K562 (cell line): ENCODE measurements at regions not wholly inside any gene's neighbourhood (a gene's known extent, or its start where the extent isn't known, plus 50 kb on each side); places are given as distances from the start of the nearest gene placed in this dataset.

Experiments used
- FIP1L1 ChIP-seq: fragments of 200-400 bp; formaldehyde crosslinking; IDR thresholded peaks from 2 replicates; pipeline ENCODE4 v1.6.1; 2018; ENCODE audit warnings: mild to moderate bottlenecking, low read depth, low read length; ENCODE audit not compliant: poor library complexity, severe bottlenecking
- HCFC1 ChIP-seq: IDR thresholded peaks from 2 replicates; pipeline ENCODE4 v1.6.1; 2012; ENCODE audit warnings: low read depth, low read length, improper control_type of control experiment
- JUND ChIP-seq, 2 experiments: IDR thresholded peaks; 2 replicates in 1 of 2; 3 replicates in 1 of 2; pipeline ENCODE4 v1.6.1; 2011; ENCODE audit warnings: borderline replicate concordance in 2 of 2, low read depth in 2 of 2, low read length in 2 of 2, improper control_type of control experiment in 1 of 2, missing biosample characterization in 1 of 2, missing genetic modification characterization in 1 of 2, missing genetic modification reagents in 1 of 2
- POLR2A ChIP-seq: fragments of 450-650 bp; conservative IDR thresholded peaks from 2 replicates; pipeline ENCODE4 v1.6.1; 2016
- ZNF354B ChIP-seq: fragments of 250-450 bp; sonication (Bioruptor Pico); IDR thresholded peaks from 2 replicates; pipeline ENCODE4 v1.4.0; 2020
- TF ChIP-seq, protein P1 (sequence below): fragments of 450-650 bp; formaldehyde crosslinking; IDR thresholded peaks from 2 replicates; pipeline ENCODE4 v1.4.0; 2020; ENCODE audit warnings: mild to moderate bottlenecking, mixed read lengths

DNA sequence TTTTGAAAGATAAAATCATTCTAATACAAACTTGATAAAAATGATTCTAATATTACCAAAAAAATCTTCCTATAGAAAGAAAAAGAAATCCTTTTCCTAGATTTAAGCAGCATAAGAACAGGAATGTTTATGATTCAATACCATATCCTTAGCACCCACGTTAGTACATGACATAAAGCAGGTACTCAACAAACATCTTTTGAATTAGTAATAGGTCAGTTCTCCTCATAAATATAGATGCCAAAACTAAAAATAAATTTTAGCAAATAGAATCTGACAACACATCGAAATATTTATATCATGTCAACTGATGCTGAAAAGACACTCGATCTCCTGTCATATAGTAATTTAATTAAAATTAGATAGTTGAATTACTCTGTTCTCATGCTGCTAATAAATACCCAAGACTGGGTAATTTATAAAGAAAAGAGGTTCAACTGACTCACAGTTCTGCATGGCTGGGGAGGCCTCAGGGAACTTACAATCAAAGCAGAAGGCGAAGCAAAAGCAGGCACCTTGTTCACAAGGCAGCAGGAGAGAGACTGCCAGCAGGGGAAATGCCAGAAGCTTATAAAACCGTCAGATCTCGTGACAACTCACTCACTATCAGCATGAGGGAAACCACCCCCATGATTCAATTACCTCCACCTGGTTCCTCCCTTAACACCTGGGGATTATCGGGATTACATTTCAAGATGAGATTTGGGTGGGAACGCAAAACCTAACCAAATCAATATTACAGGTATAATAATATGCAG, 191.8 kb downstream of the HTR7 start:
- TF ChIP-seq, protein P1, sequence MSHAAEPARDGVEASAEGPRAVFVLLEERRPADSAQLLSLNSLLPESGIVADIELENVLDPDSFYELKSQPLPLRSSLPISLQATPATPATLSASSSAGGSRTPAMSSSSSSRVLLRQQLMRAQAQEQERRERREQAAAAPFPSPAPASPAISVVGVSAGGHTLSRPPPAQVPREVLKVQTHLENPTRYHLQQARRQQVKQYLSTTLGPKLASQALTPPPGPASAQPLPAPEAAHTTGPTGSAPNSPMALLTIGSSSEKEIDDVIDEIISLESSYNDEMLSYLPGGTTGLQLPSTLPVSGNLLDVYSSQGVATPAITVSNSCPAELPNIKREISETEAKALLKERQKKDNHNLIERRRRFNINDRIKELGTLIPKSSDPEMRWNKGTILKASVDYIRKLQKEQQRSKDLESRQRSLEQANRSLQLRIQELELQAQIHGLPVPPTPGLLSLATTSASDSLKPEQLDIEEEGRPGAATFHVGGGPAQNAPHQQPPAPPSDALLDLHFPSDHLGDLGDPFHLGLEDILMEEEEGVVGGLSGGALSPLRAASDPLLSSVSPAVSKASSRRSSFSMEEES (CRISPR knock-in tag) = no peak
- TF ChIP-seq HCFC1 (no peak), FIP1L1 (no peak), POLR2A (no peak), ZNF354B (CRISPR knock-in tag) (no peak), JUND (IDR thresholded peaks at IDR 0.05; ENCODE audit: borderline replicate concordance, low read depth, low read length) (no peak), JUND (tag; IDR thresholded peaks at IDR 0.05; ENCODE audit: borderline replicate concordance, low read depth, low read length) (no peak)
